ENCODE measurements at regions not wholly inside any gene's neighbourhood (a gene's known extent, or its start where the extent isn't known, plus 50 kb on each side); places are given as distances from the start of the nearest gene placed in this dataset.

DNA sequence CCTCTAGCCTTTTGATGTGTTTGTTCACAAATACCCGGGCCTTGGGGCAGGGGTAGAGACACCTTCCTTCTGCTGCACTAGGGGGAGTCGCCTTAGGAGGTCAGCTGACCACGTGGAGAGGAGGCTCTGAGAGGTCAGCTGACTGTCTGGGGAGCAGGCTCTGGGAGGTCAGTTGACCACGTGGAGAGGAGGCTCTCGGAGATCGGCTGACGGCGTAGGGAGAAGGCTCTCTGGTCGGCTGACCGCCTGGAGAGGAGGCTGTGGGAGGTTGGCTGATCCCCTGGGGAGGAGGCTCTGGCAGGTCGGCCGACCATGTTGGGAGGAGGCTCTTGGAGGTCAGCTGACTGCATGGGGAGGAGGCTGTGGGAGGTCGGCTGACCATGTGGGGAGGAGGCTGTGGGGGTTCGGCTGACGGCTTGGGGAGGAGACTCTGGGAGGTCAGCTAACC lies 59.6 kb upstream of the LYZL1 start:
- no peak for TF ChIP-seq YY1 (IDR thresholded peaks at IDR 0.05; ENCODE audit: insufficient read depth, insufficient read length)
- TF ChIP-seq ZNF274 (IDR thresholded peaks at IDR 0.05; ENCODE audit: low read depth, low read length) = no peak
- no peak for TF ChIP-seq SUZ12 (IDR thresholded peaks at IDR 0.05; ENCODE audit: extremely low read depth, insufficient read depth, insufficient read length)
